Tibial artery (tissue), 4 donors: ENCODE measurements at regions not wholly inside any gene's neighbourhood (a gene's known extent, or its start where the extent isn't known, plus 50 kb on each side); places are given as distances from the start of the nearest gene placed in this dataset.
"Not testable (repeated sequence)": the region's sequence is repeated elsewhere in the genome, so short reads cannot be mapped to it uniquely, and the experiment has no call there.

ENCODE experiments used
- DNase-seq, 2 donors: peaks; one replicate each; pipeline ENCODE4 v3.0.0-alpha.2; 2019
- H3K27ac ChIP-seq, 2 donors: fragments of 200-600 bp; sonication (generic) in 1 of 2; 1 replicate in 1 of 2; 2 replicates in 1 of 2; pipeline ENCODE4 v1.5.1; 2018 to 2019; ENCODE audit warnings: mild to moderate bottlenecking in 1 of 2
- H3K27me3 ChIP-seq, 2 donors: fragments of 200-600 bp; sonication (generic) in 1 of 2; one replicate each; pipeline versions ENCODE4 v1.5.1 to v1.6.0; 2016 to 2019
- H3K36me3 ChIP-seq, 3 donors: fragments of 200-600 bp; sonication (generic) in 2 of 3; one replicate each; pipeline ENCODE4 v1.5.1; 2016 to 2019; ENCODE audit warnings: mild to moderate bottlenecking in 2 of 3
- H3K4me1 ChIP-seq, 4 donors: fragments of 200-600 bp; sonication (generic) in 2 of 4; 1 replicate in 3 of 4; 2 replicates in 1 of 4; pipeline ENCODE4 v1.5.1; 2016 to 2019
- H3K4me3 ChIP-seq, 2 donors: fragments of 200-600 bp; sonication (generic) in 1 of 2; 1 replicate in 1 of 2; 2 replicates in 1 of 2; pipeline ENCODE4 v1.5.1; 2018 to 2019; ENCODE audit warnings: mild to moderate bottlenecking in 2 of 2
- H3K9me3 ChIP-seq, 3 donors: fragments of 200-600 bp; sonication (generic) in 1 of 3; one replicate each; pipeline ENCODE4 v1.5.1; 2016 to 2019
- CTCF ChIP-seq, 2 experiments: fragments of 200-600 bp in 1 of 2; fragments of 450-650 bp in 1 of 2; IDR thresholded peaks; one replicate each; pipeline ENCODE4 v1.5.1; 2017 to 2019; ENCODE audit warnings: antibody characterized with exemption in 2 of 2, mild to moderate bottlenecking in 1 of 2, moderate library complexity in 1 of 2
- intact Hi-C: fragments of 100-400 bp; cut with DNase I; formaldehyde crosslinking; loops from one replicate; pipeline ENCODE4 v1.15.0; 2023; ENCODE audit warnings: low total_unique reads

GRCh38 chr4:110867251-110867960 lies 244.5 kb upstream of the PITX2 start:
- TF ChIP-seq CTCF (IDR thresholded peaks at IDR 0.05), result no peak
- Histone ChIP-seq H3K4me1 (peaks cover 0 to 39% (median 11%) of the 10 kb centered on the region in 4 donors), H3K9me3 (no peaks in the 10 kb centered on the region), H3K4me3 (no peak overlapping the region), H3K27me3 (no peaks in the 10 kb centered on the region), H3K36me3 (no peaks in the 10 kb centered on the region), H3K27ac (no peak overlapping the region)
- intact Hi-C loops, result no loop called here
- DNase-seq, result no peak

GRCh38 chr4:110867981-110868720 lies 245.3 kb upstream of the PITX2 start:
- no peak overlapping the region for H3K27ac ChIP-seq
- H3K4me1 ChIP-seq, result peaks cover 0 to 39% (median 11%) of the 10 kb centered on the region in 4 donors
- no peaks in the 10 kb centered on the region for H3K27me3 ChIP-seq
- intact Hi-C loops, result no loop called here
- TF ChIP-seq CTCF (IDR thresholded peaks at IDR 0.05), result no peak
- H3K9me3 ChIP-seq, result no peaks in the 10 kb centered on the region
- no peak for DNase-seq
- H3K4me3 ChIP-seq, result no peak overlapping the region
- no peaks in the 10 kb centered on the region for H3K36me3 ChIP-seq

DNA sequence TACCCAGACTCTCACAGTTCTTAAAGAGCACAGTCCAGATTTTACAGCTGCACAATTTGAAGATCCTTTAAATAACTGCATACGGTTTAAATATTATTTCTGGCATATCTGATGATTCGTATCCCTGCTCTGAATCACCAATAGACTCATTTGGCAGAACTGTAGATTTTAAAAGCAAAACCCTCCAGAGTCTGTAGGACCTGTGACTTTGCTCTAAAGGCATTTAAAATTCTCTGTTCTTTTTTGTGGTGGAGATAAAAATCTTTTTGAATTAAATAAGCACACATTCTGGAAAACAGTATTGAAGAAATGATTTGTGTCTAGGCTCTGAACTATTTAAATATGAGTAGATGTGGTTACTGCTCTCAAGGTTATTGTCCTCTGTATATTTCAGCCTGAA lies 246.2 kb upstream of the PITX2 start:
- DNase-seq, result no peak
- H3K4me3 ChIP-seq, result no peak overlapping the region
- no peak for TF ChIP-seq CTCF (IDR thresholded peaks at IDR 0.05)
- no peaks in the 10 kb centered on the region for H3K27me3 ChIP-seq
- peaks cover 0 to 39% (median 11%) of the 10 kb centered on the region in 4 donors for H3K4me1 ChIP-seq
- intact Hi-C loops, result no loop called here
- H3K9me3 ChIP-seq, result no peaks in the 10 kb centered on the region
- H3K27ac ChIP-seq, result no peak overlapping the region
- H3K36me3 ChIP-seq, result no peaks in the 10 kb centered on the region

GRCh38 chr4:110869862-110870572 lies 247.1 kb upstream of the PITX2 start:
- Histone ChIP-seq H3K9me3 (no peaks in the 10 kb centered on the region), H3K4me1 (peaks cover 0 to 39% (median 11%) of the 10 kb centered on the region in 4 donors), H3K4me3 (no peak overlapping the region), H3K36me3 (no peaks in the 10 kb centered on the region), H3K27me3 (no peaks in the 10 kb centered on the region), H3K27ac (no peak overlapping the region)
- DNase-seq, result no peak
- intact Hi-C loops, result no loop called here
- TF ChIP-seq CTCF (IDR thresholded peaks at IDR 0.05), result no peak

GRCh38 chr4:110876214-110876613 lies 253.3 kb upstream of the PITX2 start:
- intact Hi-C loops, H3K4me3 ChIP-seq: not testable (repeated sequence)

GRCh38 chr4:110876866-110877265 lies 254.0 kb upstream of the PITX2 start:
- no peak for DNase-seq
- no peak for TF ChIP-seq CTCF (IDR thresholded peaks at IDR 0.05)
- Histone ChIP-seq H3K36me3 (no peaks in the 10 kb centered on the region), H3K4me1 (no peaks in the 10 kb centered on the region), H3K27me3 (no peaks in the 10 kb centered on the region), H3K27ac (no peak overlapping the region), H3K9me3 (no peaks in the 10 kb centered on the region), H3K4me3 (no peak overlapping the region)
- intact Hi-C loops, result no loop called here

More at GRCh38 chr4:110876214-110876613, 253.3 kb upstream of the PITX2 start:
- H3K9me3 ChIP-seq, H3K27me3 ChIP-seq, H3K27ac ChIP-seq, DNase-seq, H3K4me1 ChIP-seq, H3K36me3 ChIP-seq: not testable (repeated sequence)
